ENCODE measurements at regions not wholly inside any gene's neighbourhood (a gene's known extent, or its start where the extent isn't known, plus 50 kb on each side); places are given as distances from the start of the nearest gene placed in this dataset.

- H3K23ac ChIP-seq (ENCODE audit: insufficient read length) = no peak overlapping the region
- H2BK120ac ChIP-seq (replicated peaks; ENCODE audit: low read depth, low read length) = no peak overlapping the region
- H2BK20ac ChIP-seq (ENCODE audit: low read length) = no peak overlapping the region
- no peaks in the 10 kb centered on the region for H3K27me3 ChIP-seq (replicated peaks in 1 of 4; ENCODE audit: control insufficient read depth in 3 of 4, extremely low read depth in 1 of 4, insufficient read depth in 3 of 4, low read length in 3 of 4)
- WGBS, 2 experiments (ENCODE audit: extremely low coverage in 1 of 2, insufficient coverage in 1 of 2, insufficient read length in 1 of 2, insufficient replicate concordance in 2 of 2, low coverage in 1 of 2, low lambda C conversion rate in 2 of 2, missing lambda C conversion rate in 1 of 2) = 83% methylated on average over 5 of the region's 5 CpGs; no CpG with 5 or more reads in 1 of the 2 experiments
- H4K5ac ChIP-seq (ENCODE audit: insufficient read length, low read depth, low read length) = no peak overlapping the region
- no peaks in the 10 kb centered on the region for H4K20me1 ChIP-seq (replicated peaks in 1 of 2; ENCODE audit: control insufficient read depth in 1 of 2, insufficient read depth in 2 of 2, low read length in 2 of 2)
- H3K14ac ChIP-seq (ENCODE audit: insufficient read length) = no peak overlapping the region
- H2BK5ac ChIP-seq (ENCODE audit: low read depth, low read length) = no peak overlapping the region
- H3K79me1 ChIP-seq (ENCODE audit: low read depth, low read length) = no peaks in the 10 kb centered on the region
- no peak overlapping the region for H2AFZ ChIP-seq (ENCODE audit: low read length)
- peaks cover 3 to 11% of the 10 kb centered on the region in 2 experiments; a peak in 3 of 4 replicates for H3K9me3 ChIP-seq (ENCODE audit: insufficient read depth in 2 of 2, low read depth in 1 of 2, low read length in 1 of 2)
- H3K27ac ChIP-seq (ENCODE audit: low read depth, low read length) = no peak overlapping the region
- POLR2A ChIA-PET (ENCODE audit: partially characterized antibody) = no interaction called here
- H3K9ac ChIP-seq (replicated peaks in 1 of 4; ENCODE audit: extremely low read depth in 1 of 4, low read depth in 3 of 4, low read length in 3 of 4) = no peak overlapping the region
- H2AK5ac ChIP-seq (ENCODE audit: low read depth, low read length) = no peak overlapping the region
- no peak overlapping the region for H3K4me2 ChIP-seq (ENCODE audit: insufficient read depth in 1 of 2, low read depth in 2 of 2, low read length in 2 of 2)
- DNase-seq (ENCODE audit: low read depth in 1 of 2, low spot score in 2 of 2) (no peak), FAIRE-seq (no peak)
- no peak overlapping the region for H2BK12ac ChIP-seq (ENCODE audit: low read depth, low read length)
- H4K91ac ChIP-seq (replicated peaks; ENCODE audit: insufficient read length, low read length) = no peak overlapping the region
- H4K8ac ChIP-seq (ENCODE audit: extremely low read depth, insufficient read depth, low read length) = no peak overlapping the region
- CTCF ChIA-PET (ENCODE audit: partially characterized antibody) = interaction anchor here (0.6 kb wide), 1 partner anchor 295 kb away, joined by 3 read pairs; no protein-coding TSS in a partner anchor
- no peak overlapping the region for H3K56ac ChIP-seq (replicated peaks; ENCODE audit: insufficient read length, low read depth, low read length)
- H3K18ac ChIP-seq (ENCODE audit: extremely low read depth, low read length) = no peak overlapping the region
- H3K4ac ChIP-seq (replicated peaks; ENCODE audit: insufficient read length, low read depth, low read length) = no peak overlapping the region
- no peak overlapping the region for H3K4me3 ChIP-seq (ENCODE audit: extremely low read depth in 1 of 4, insufficient read depth in 2 of 4, low read depth in 3 of 4, low read length in 4 of 4)
- no peak overlapping the region for H2BK15ac ChIP-seq (ENCODE audit: low read length)
- no peaks in the 10 kb centered on the region for H3K4me1 ChIP-seq (replicated peaks in 1 of 4; ENCODE audit: control insufficient read depth in 3 of 4, insufficient read depth in 4 of 4, low read length in 3 of 4)
- H3K23me2 ChIP-seq (ENCODE audit: low read depth, low read length) = no peaks in the 10 kb centered on the region; the same call in 1 of the 2 replicates
- no peak for TF ChIP-seq SIX5 (IDR thresholded peaks at IDR 0.05; ENCODE audit: low read depth, low read length)
- TF ChIP-seq TCF12 (IDR thresholded peaks at IDR 0.05; ENCODE audit: low read depth, low read length) = no peak
- TF ChIP-seq RBBP5 (IDR thresholded peaks at IDR 0.05; ENCODE audit: borderline replicate concordance, low read depth, low read length) = no peak
- no peak for TF ChIP-seq BRCA1 (IDR thresholded peaks at IDR 0.05; ENCODE audit: low read depth, low read length)
- no peak for TF ChIP-seq GTF2F1 (IDR thresholded peaks at IDR 0.05; ENCODE audit: borderline replicate concordance, low read depth, low read length)
- no peak for TF ChIP-seq POU5F1 (IDR thresholded peaks at IDR 0.05; ENCODE audit: low read depth, low read length)
- TF ChIP-seq, protein P1, sequence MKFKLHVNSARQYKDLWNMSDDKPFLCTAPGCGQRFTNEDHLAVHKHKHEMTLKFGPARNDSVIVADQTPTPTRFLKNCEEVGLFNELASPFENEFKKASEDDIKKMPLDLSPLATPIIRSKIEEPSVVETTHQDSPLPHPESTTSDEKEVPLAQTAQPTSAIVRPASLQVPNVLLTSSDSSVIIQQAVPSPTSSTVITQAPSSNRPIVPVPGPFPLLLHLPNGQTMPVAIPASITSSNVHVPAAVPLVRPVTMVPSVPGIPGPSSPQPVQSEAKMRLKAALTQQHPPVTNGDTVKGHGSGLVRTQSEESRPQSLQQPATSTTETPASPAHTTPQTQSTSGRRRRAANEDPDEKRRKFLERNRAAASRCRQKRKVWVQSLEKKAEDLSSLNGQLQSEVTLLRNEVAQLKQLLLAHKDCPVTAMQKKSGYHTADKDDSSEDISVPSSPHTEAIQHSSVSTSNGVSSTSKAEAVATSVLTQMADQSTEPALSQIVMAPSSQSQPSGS (IDR thresholded peaks at IDR 0.05; ENCODE audit: low read length) = no peak
- TF ChIP-seq ASH2L (IDR thresholded peaks at IDR 0.05; ENCODE audit: low read length) = no peak
- TF ChIP-seq POLR2AphosphoS5 (IDR thresholded peaks at IDR 0.05; ENCODE audit: low read depth, low read length) = no peak
- TF ChIP-seq SP2 (IDR thresholded peaks at IDR 0.05; ENCODE audit: low read length) = no peak
- H3K36me3 ChIP-seq (ENCODE audit: control insufficient read depth in 2 of 4, insufficient read depth in 4 of 4, low read length in 3 of 4) = peaks cover 0 to 6% (median 0%) of the 10 kb centered on the region in 4 experiments; a peak in 1 of 8 replicates
- H3K79me2 ChIP-seq (ENCODE audit: control insufficient read depth in 1 of 2, insufficient read depth in 2 of 2, low read length in 2 of 2) = no peaks in the 10 kb centered on the region
These were observed 180.5 kb upstream of the OPRM1 start for GRCh38 chr6:153858529-153858928.
